ENCODE measurements at regions not wholly inside any gene's neighbourhood (a gene's known extent, or its start where the extent isn't known, plus 50 kb on each side); places are given as distances from the start of the nearest gene placed in this dataset.

DNA sequence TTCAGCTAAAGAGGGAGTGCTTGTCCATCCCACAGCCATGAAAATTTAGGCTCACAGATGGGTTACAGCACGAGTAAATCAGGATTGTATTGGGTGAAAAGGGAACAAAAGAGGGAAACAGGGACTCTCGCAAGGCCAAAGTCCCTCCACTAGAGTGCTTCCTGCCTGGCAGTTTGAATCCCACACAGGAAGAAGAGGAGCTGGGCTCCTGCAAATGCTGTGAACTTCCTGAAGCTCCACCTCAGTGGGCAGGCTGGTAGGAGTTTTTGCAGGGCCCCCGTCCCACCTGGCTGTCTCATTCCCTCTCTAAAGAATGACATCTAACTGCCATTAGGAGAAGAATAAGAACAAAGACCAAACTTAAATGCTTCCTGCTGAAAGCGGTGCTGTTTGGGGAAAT, 712.0 kb upstream of the PRMT6 start:
- Histone ChIP-seq H3K79me2 (ENCODE audit: insufficient read depth, low read length) (no peaks in the 10 kb centered on the region), H2BK15ac (ENCODE audit: low read depth, low read length) (no peak overlapping the region), H3K18ac (ENCODE audit: insufficient read length, low read depth, low read length) (no peak overlapping the region), H3K27me3 (ENCODE audit: insufficient read depth, low read length) (no peaks in the 10 kb centered on the region), H2BK120ac (ENCODE audit: low read depth, low read length, poor library complexity, severe bottlenecking) (no peak overlapping the region), H3K4me1 (ENCODE audit: insufficient read depth, low read length) (no peaks in the 10 kb centered on the region), H3K27ac (ENCODE audit: insufficient read length, low read depth, low read length) (no peak overlapping the region), H2BK12ac (ENCODE audit: insufficient read length, low read depth, low read length) (no peak overlapping the region), H3K4me2 (ENCODE audit: insufficient read depth, insufficient read length, low read length) (no peak overlapping the region), H3T11ph (ENCODE audit: low read length) (no peak overlapping the region), H2AK5ac (ENCODE audit: insufficient read length, low read length) (no peak overlapping the region), H4K8ac (replicated peaks; ENCODE audit: insufficient read length, low read depth, low read length) (no peak overlapping the region), H4K5ac (ENCODE audit: insufficient read length, low read depth, low read length) (no peak overlapping the region), H4K91ac (ENCODE audit: insufficient read length, low read depth, low read length) (no peak overlapping the region), H2AFZ (ENCODE audit: low read length) (peak overlapping the region; percentile 87), H3K4ac (ENCODE audit: low read depth, low read length) (no peak overlapping the region), H3K79me1 (ENCODE audit: insufficient read depth, low read depth, low read length, poor library complexity, severe bottlenecking) (no peaks in the 10 kb centered on the region), H3K9ac (ENCODE audit: extremely low read depth, insufficient read length, low read length) (no peak overlapping the region), H2BK20ac (ENCODE audit: low read depth, low read length, poor library complexity, severe bottlenecking) (no peak overlapping the region), H4K20me1 (ENCODE audit: control insufficient read depth, insufficient read depth, insufficient read length) (no peaks in the 10 kb centered on the region), H2BK5ac (ENCODE audit: insufficient read length, low read length) (no peak overlapping the region), H3K56ac (ENCODE audit: insufficient read length, low read depth, low read length) (no peak overlapping the region), H3K23me2 (ENCODE audit: insufficient read length, low read depth, low read length, poor library complexity, severe bottlenecking) (no peaks in the 10 kb centered on the region), H3K23ac (ENCODE audit: insufficient read length, low read depth, low read length) (no peak overlapping the region), H3K14ac (ENCODE audit: insufficient read depth, low read length) (no peak overlapping the region), H3K9me3 (ENCODE audit: control insufficient read depth, low read depth, low read length) (no peaks in the 10 kb centered on the region)
- Mint-ChIP-seq H3K27ac (no peak overlapping the region; a peak in 1 of 7 replicates), H3K36me3 (ENCODE audit: insufficient read depth in 1 of 3, low read depth in 3 of 3) (peaks cover 5 to 22% (median 7%) of the 10 kb centered on the region in 3 experiments), H3K4me3 (no peak overlapping the region), H3K27me3 (ENCODE audit: low read depth) (no peaks in the 10 kb centered on the region), H3K9me3 (peaks cover 17 to 19% of the 10 kb centered on the region in 2 experiments), H3K4me1 (peaks cover 11 to 12% of the 10 kb centered on the region in 2 experiments)
- TF ChIP-seq, protein P1, sequence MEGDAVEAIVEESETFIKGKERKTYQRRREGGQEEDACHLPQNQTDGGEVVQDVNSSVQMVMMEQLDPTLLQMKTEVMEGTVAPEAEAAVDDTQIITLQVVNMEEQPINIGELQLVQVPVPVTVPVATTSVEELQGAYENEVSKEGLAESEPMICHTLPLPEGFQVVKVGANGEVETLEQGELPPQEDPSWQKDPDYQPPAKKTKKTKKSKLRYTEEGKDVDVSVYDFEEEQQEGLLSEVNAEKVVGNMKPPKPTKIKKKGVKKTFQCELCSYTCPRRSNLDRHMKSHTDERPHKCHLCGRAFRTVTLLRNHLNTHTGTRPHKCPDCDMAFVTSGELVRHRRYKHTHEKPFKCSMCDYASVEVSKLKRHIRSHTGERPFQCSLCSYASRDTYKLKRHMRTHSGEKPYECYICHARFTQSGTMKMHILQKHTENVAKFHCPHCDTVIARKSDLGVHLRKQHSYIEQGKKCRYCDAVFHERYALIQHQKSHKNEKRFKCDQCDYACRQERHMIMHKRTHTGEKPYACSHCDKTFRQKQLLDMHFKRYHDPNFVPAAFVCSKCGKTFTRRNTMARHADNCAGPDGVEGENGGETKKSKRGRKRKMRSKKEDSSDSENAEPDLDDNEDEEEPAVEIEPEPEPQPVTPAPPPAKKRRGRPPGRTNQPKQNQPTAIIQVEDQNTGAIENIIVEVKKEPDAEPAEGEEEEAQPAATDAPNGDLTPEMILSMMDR (conservative IDR thresholded peaks at IDR 0.05), result no peak
- WGBS (ENCODE audit: extremely low coverage, insufficient read length, low lambda C conversion rate), result no CpG with 5 or more reads among the region's 4 CpGs
- peak; percentile 45 for DNase-seq

Data from H9 (cell line).